ENCODE measurements at regions not wholly inside any gene's neighbourhood (a gene's known extent, or its start where the extent isn't known, plus 50 kb on each side); places are given as distances from the start of the nearest gene placed in this dataset.

GRCh38 chr2:80700961-80701360, 396.4 kb upstream of the LRRTM1 start:
- TF ChIP-seq CTCF (IDR thresholded peaks at IDR 0.05) = no peak
- no peak for TF ChIP-seq POLR2AphosphoS5 (IDR thresholded peaks at IDR 0.05; ENCODE audit: low read depth, low read length)

All from Panc1 (cell line).